ENCODE measurements at regions not wholly inside any gene's neighbourhood (a gene's known extent, or its start where the extent isn't known, plus 50 kb on each side); places are given as distances from the start of the nearest gene placed in this dataset.

DNA sequence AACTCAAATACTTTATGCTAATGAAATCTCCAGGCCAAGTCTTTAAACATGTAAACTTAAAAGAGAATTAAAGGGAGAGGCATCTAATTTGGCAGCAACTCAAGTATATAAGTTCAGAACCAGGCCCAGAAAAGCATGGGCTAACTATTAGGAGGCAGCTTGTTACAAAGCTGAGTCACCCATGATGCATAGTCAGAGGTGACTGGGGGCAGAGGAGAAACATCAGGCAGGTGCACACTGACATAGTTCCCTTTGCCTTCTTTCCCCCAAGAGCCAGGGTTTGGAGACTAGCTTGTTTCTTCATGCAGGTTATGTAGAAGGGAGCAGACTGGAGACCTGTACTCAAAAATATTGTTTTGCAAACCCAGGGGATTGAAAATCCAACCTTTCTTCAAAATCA lies 619.0 kb downstream of the SOX6 start:
- DNase-seq (ENCODE audit: low read depth): no peak

DNA sequence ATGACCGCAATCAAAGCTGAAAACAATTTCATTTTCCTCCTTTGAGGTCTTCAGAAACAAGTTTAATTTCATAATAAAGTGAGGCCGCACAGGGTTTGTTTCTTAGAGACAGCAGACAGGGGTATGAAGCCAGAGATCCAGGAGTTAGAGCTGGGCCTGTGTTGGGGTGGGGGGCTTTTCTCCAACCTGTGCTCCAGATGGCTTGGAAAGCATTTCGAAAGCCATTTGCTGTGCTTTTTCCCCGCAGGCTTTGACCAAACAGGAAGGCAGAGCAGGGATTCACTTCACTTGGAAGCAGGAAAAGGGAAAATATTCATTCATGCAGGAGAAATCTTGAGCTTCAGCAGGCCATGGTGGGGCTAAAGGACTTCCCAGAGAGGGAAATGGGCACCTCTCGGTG lies 617.4 kb downstream of the SOX6 start:
- no peak for DNase-seq (ENCODE audit: low read depth)

DNA sequence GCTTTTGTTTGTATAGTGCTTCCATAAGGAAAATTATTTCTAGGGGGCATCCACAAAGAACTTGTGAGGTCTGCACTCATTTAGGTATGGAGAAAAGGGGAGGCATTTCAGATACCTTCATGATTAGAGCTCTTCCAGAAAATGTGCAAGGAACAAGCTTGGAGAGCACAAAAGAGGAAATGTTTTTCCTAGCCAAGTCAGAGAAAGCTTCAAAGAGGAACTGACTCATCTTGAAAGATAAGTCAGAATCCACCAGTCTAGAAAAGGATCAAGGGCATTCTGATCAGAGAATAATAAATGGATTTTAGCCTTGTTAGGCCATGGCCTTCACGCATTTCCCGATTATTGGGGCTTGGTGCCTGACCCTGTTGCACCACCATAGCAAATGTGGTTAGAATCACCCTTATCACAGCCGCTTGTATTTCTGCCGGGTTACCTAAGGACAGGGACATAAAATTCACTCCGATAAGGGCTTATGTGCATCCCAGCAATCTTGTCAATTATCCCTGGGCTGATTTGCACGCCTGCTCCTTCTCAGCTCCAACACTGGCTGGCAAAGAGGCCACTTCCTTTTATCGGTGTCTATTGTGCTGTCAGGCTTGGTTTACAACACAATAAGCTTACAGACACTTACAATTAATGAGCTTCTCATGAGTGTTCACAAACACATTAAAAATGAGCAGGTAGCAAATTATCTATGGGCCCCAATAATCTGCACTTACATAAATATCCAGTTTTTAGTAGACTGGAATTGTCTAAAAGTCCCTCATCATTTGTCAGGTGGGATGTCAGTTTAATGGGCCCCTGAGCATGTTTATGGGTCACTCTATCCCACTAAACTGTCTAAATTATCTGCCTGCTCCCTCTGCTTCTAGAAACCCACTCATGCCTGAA lies 613.5 kb downstream of the SOX6 start:
- no peak for DNase-seq (ENCODE audit: low read depth)

DNA sequence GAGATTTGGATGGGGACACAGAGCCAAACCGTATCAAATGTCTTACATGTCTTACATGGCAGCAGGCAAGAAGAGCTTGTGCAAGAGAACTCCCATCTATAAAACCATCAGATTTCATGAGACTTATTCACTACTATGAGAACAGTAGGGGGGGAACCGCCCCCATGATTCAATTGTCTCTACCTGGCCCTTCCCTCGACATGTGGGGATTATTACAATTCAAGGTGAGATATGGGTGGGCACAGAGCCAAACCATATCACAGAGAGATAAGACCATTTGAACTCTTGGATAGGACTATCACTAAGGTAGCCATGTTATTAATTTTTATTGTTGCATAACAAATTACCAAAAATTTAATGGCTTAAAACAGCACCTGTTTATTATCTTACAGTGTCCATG lies 611.7 kb downstream of the SOX6 start:
- DNase-seq (ENCODE audit: low read depth): no peak

DNA sequence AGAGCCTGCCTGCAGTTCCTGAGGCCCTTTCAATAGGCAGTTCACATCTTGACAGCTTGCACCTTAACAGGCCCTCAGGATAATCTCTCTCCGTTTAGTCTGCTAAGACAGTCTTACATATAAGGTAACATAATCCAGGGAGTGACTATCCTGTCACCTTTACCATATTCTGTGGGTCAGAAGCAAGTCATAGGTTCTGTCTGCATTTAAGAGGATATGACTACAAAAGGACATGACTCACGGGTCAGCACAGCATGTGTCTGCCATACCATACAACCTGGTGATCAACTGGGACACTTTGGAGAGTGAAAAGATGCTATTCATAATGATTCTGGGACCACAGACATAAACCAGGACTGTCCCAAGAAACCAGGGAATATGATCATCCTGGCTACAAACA lies 611.1 kb downstream of the SOX6 start:
- no peak for DNase-seq (ENCODE audit: low read depth)

DNA sequence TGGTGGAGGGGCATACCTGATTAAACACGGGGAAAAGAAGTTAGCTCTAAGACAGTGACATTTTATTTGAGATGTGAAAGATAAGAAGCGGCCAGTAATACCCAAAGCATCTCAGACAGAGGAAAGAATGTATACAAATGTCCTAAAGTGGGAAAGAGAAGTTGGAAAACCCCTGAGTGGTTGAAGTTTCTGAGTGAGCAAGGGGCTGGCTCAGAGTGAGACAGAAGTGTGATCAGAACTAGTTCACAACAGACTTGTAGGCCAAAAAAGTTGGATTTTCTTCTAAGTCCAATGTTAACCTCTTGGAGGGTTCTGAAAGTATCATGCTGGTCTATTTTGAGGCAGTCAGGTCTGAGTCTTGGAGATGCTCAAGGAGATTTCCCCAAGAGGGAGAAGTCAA lies 608.7 kb downstream of the SOX6 start:
- no peak for DNase-seq (ENCODE audit: low read depth)

DNA sequence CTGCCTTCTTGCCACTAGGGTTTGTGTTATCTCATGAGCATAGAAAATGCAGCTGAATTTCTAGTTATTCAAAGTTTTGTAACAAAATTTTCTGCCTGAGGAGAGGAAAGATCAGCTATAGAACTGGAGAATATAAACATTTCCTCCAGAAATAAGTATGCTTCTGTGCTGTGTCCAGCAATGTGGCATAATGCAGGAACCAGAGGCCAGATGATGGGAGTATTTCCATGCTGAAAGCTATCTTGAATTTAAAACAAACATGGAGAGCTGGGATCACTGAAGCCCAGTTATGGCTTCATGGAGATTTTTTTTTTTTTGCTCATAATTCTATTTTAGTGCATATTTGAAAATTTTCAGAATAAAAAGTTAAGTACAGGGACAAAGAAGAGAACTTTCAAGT lies 608.2 kb downstream of the SOX6 start:
- no peak for DNase-seq (ENCODE audit: low read depth)

DNA sequence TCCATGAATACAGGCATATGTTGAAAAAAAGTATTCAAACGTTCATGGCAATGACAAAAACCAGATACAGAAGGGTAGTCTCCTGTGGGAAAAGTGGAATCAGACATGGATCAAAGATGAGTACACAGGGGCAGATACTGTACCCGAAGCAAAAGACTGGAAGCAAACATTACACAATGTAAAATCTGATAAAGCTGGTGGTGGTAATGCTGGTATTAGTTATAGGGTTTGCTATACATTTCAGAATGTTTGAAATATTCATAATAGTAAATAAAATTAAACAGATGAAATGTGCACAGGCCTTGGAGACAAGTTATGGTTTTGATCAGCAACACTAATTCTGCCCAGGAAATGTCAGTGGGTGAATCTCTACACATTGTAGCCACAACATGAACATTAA lies 607.6 kb downstream of the SOX6 start:
- DNase-seq (ENCODE audit: low read depth): no peak

DNA sequence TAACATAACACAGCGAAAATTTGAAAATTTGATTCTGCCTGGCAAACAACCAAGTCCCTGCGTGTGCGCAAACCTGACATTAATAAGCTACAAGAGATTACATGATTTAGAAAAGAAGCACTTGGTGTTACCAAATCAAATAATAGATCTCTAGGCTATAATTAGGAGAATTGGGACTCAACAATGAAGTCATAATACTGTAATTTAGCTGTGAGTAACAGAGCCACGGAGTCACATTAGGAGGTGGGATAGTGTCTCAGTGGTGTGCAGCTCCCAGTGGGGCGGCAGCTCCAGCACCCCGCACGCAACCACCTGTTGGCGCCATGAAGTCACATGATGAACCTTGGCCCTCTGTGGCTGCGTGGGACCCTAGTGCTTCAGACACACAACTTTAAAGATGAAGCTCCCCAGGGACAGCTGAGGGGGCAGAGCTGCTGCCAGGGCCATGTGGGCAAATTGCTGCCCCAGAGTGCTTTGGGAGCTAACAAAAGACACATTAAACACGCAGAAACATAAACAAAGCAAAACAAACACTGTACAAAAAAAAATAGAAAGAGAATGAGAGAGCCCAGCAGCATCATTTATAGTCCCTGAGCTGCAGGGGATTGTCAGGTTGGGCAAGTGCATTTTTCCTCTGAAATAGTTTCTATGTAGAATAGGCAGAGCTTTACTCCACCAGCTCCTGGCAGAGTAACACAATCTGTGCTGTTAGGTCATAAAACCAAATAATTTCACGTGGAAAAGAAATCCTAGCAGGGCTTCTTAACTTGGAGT lies 605.6 kb downstream of the SOX6 start:
- no peak for DNase-seq (ENCODE audit: low read depth)

DNA sequence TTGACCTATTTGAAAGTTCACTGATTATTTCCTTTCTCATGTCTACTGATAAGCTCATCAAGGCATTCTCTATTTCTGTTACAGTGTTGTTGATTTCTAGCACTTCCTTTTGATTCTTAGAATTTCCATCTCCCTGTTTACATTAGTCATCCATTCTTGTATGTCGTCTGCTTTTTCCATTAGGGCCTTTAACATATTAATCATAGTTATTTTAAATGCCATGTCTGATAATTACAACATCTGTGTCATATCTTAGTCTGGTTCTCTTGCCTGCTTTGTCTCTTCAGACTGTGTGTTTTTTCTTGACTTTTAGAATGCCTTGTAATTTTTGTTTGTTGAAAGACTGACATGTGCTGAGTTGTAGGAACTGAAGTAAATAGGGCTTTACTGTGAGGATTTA lies 602.1 kb downstream of the SOX6 start:
- no peak for DNase-seq (ENCODE audit: low read depth)

DNA sequence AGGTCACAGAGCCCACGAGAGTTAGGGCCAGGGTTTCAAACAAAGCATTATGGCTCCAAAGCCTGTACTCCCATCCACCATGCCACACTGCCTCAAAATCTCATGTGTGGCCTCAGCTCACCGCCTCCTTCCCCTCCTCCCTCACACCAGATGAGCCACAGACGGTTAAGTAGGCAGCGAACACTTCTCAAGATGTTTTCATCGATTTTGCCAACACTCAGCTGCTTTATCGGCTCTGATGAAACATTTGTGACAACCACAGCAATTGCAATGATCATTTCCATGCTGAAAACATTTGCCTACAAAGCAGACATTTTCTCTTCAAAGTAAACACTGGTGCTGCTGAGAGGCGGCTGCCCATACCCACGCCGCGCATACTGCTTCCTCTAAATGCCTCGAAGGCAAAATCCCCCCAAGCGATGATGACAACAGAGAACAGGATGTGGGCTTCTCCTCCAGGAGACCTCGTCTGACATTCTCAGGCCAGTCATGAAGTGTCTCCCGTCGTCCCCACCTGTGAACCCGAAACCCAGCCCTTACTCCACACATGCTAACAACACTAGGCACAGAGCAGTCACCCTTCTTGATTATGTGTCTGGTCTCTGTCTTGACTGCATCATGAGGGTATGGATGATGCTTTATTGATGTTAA lies 599.2 kb downstream of the SOX6 start:
- DNase-seq (ENCODE audit: low read depth): no peak

DNA sequence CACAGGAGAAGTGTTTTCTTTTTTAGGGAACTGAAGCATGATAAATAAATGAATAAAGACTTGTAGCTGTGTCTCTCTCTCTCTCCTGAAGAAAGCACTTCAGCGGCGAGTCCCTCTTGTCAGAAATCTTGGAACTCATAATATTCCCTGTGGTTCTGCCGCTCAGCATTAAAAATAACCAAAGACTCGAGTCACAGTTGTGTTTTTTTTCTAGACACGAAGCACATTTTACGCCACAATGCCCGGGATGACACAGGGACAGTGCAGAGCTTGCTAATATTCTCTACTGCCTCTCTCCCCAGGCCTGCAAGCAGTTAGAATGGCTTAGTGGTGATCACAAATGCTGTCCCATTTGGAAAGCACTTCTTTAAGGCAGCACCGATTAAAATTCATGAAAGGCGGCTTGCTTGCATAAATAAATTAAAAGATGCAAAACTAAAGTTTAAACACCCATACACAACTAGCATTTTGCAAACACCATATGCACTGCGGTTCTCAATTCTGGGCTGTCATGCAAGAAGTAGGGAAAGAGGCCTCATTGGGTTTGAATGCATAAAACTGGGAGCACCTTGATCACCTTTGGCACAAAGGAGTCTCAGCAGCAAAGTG lies 597.4 kb downstream of the SOX6 start:
- DNase-seq (ENCODE audit: low read depth): no peak

DNA sequence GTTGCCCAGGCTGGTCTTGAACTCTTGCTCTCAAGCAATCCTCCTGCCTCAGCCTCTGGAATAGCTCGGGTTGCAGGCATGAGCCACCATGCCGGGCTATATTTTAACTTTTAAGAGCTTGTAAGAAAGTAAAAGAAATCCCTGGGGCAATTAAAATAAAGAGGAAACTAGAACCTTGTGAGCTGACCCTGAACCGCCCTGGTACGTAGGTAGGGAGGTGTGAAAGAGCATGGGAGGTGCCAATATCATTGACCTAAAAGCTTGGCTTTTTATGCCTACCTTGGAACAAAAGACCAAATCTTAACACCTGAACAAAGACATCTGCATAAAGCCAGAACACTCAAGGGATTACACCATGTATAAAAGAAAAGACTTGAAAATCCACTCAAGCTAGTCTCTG lies 595.1 kb downstream of the SOX6 start:
- DNase-seq (ENCODE audit: low read depth): no peak

DNA sequence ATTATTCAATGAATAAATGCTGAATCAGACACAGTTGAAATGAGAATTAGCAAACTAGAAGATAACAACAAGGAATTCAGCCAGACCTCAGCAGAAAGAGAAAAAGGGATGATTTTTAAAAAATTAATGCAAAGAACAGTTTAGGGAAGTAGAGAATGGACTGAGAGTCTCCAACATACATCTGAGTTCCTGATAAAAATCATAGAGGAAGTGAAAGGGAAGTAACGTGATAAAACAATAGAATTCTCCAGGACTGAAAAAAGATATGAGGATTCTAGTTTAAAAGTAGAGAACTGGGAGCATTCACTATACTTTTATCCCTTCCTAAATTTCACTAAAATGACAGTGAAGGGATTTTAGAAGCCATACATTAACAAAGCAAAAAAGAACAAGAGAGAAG lies 592.0 kb downstream of the SOX6 start:
- no peak for DNase-seq (ENCODE audit: low read depth)

DNA sequence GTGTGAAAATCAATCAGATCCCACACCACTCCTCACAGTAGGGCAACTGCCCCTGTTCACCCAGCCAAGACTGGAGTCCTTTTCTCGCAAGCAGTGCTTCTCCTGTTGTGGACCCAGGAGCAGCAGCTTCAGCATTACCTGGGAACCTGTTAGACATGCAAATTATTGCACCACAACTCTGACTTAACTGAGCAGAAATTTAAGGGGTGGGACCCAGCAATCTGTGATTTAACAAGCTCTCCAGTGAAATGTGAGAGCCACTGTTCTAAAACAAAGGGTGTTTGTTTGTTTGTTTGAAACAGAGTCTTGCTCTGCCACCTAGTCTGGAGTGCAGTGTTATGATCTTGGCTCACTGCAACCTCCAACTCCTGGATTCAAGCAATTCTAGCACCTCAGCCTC lies 591.4 kb downstream of the SOX6 start:
- DNase-seq (ENCODE audit: low read depth): no peak

DNA sequence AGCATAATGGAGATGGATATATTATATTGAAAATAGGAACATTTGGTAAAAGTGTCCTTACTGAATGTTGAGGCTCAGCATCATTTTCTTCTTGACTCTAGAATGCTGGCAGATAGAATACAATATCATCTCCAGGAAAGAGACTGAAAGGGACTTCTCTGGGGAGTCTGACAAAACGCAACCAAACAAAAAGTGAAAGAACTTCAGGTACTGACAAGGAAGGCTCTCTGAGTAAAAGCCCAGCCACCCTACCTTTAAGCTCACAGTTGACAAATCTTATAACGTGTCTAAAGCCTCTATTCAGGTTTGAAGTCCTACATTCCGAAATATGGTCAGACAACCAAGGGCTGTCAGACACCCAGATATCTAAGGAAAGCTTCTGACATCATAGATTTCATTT lies 590.8 kb downstream of the SOX6 start:
- no peak for DNase-seq (ENCODE audit: low read depth)

DNA sequence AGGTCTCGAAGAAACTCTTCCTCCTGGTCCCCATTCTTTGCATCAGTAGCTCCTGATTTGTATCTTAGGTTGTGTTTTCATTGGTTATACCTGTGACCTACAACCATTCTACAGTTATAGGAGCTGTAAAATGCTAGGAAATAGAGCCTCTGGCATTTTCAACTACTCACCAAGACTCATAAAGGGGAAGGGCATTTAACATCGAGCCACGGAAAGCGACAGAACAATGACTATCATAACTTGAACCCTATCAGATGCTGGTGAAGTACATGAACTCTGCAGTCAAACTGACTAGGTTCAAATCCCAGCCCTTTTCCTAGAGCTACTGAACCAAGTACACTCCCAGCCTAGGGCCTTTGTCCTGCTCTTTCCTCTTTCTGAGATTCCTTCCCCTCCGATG lies 588.0 kb downstream of the SOX6 start:
- DNase-seq (ENCODE audit: low read depth): no peak

DNA sequence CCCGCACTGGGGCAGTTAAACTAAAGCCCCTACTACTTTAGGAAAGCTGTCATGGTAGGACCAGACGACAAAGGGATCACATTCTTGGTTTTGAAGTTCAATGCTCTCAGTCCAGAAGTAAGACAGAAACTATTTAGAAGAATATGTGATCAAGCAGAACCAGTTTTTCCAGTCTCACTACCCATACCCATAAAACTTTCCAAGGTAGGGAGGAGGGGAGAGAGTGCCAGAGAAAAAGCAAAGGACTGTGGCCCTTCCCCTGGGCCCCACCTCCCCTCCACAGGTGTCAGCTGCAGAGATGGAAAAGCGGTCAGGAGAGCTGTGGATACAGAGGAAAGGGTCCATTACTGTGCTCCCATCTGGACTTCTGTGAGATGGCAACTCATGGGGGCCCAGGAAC lies 587.1 kb downstream of the SOX6 start:
- no peak for DNase-seq (ENCODE audit: low read depth)

DNA sequence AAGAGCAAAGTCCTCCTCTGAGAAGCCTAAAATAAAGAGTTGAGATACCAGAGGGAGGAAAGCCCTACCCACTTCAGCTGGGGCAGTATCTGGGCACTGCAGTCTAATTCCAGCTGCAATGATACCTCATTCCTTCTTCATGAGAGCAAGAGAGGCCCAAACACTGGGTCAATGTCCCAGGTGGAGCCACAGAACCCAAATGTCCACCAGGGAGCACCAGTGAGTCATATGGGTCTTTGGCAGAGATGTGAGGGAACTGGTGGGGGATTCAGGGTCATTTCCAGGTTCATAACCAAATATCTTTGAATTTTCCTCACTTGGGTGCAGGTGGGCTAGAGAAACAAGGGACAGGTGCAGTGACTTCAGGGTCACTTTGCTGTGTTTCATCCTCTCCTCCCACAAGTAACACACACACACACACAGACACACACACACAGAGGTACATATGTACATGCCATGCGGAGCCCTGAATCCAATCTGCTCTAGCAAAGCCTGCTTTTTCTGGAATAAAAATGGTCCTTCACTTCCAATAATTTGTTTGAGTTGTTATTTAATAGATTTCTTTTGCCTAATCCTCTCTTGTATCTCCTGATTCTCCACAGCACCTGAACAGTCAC lies 585.4 kb downstream of the SOX6 start:
- no peak for DNase-seq (ENCODE audit: low read depth)

DNA sequence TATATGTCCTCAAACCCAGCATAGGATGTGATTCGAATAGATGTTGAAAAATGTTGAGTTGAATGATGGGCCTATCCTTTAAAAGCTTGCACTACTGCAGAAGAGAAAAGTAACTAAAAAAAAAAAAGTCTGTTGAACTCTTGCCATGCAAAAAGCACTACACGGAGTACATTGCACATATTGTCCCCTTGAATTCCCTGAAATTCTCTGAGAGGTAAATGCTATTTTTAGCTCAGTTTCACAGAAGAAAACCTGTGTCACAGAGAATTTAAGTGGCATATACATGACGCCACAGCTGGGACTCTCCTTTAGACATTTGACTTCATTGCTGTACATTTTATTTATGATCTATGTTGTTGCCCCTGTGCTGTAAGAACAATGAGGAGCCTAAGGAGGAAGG lies 583.8 kb downstream of the SOX6 start:
- no peak for DNase-seq (ENCODE audit: low read depth)

DNA sequence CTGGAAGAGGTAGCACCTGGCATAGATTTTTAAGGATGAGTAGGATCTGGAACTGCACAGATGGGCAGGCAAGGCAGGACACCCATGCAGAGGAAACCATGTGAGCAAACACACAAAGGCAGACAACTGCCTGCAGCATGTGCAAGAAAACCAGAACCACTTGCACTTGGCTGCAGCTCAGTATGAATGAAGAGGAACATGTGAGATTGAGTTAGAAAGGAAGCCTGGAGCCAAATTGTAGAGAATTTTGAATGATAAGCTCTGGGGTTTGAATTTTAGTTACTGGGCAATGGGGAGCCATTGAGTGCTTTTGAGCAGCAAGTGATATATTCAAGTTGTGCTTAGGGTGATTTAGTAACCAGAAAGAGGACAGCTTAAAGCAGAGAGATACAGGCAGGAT lies 583.4 kb downstream of the SOX6 start:
- DNase-seq (ENCODE audit: low read depth): no peak
